HFF-Myc (cell line): ENCODE measurements at regions not wholly inside any gene's neighbourhood (a gene's known extent, or its start where the extent isn't known, plus 50 kb on each side); places are given as distances from the start of the nearest gene placed in this dataset.

Source experiments
- DNase-seq: peaks from one replicate; pipeline ENCODE4 v3.0.0-alpha.2; 2011; ENCODE audit warnings: low read depth; ENCODE audit errors: extremely low read depth
- H3K4me3 ChIP-seq: replicated peaks from 2 replicates; pipeline ENCODE4 v1.5.1; 2011; ENCODE audit warnings: low read depth, mild to moderate bottlenecking, control low read depth, low read length
- CTCF ChIP-seq: IDR thresholded peaks from 2 replicates; pipeline ENCODE4 v1.5.1; 2012; ENCODE audit warnings: mild to moderate bottlenecking, low read depth, low read length, control low read depth; ENCODE audit errors: missing control alignments

- no peak for TF ChIP-seq CTCF
These were observed 104.5 kb downstream of the RBFOX3 start for GRCh38 chr17:79506150-79506870.

DNA sequence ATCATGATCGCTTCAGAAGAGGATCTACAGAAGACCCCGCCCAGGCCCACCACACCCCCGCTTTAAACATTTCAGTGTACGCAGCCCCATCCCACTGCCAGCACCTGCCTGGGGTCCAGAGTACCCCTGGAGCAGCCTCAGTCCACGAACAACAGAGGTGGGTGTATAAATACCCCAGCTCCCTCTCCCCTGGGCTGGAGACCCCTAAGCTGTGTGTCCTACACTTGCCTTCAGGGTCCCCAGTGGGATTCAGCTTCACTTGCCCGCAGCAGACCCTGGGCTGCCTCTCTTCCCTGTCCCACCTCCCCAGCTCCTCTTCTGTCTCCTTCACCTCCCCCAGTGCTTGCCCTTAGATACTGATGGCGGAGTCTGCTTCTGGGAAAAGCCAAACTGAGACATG, 105.7 kb downstream of the RBFOX3 start:
- no peak overlapping the region for H3K4me3 ChIP-seq
- no peak for TF ChIP-seq CTCF
- DNase-seq: no peak

More at GRCh38 chr17:79506150-79506870, 104.5 kb downstream of the RBFOX3 start:
- H3K4me3 ChIP-seq: no peak overlapping the region
- DNase-seq: no peak

- H3K4me3 ChIP-seq: no peak overlapping the region
- TF ChIP-seq CTCF: no peak
- DNase-seq: no peak
These were observed 106.7 kb downstream of the RBFOX3 start for GRCh38 chr17:79504181-79504605.

GRCh38 chr17:79503126-79503839, 107.6 kb downstream of the RBFOX3 start:
- no peak for DNase-seq
- no peak overlapping the region for H3K4me3 ChIP-seq
- TF ChIP-seq CTCF: no peak

GRCh38 chr17:79501910-79502309, 108.9 kb downstream of the RBFOX3 start:
- TF ChIP-seq CTCF: no peak
- no peak overlapping the region for H3K4me3 ChIP-seq
- DNase-seq: no peak

DNA sequence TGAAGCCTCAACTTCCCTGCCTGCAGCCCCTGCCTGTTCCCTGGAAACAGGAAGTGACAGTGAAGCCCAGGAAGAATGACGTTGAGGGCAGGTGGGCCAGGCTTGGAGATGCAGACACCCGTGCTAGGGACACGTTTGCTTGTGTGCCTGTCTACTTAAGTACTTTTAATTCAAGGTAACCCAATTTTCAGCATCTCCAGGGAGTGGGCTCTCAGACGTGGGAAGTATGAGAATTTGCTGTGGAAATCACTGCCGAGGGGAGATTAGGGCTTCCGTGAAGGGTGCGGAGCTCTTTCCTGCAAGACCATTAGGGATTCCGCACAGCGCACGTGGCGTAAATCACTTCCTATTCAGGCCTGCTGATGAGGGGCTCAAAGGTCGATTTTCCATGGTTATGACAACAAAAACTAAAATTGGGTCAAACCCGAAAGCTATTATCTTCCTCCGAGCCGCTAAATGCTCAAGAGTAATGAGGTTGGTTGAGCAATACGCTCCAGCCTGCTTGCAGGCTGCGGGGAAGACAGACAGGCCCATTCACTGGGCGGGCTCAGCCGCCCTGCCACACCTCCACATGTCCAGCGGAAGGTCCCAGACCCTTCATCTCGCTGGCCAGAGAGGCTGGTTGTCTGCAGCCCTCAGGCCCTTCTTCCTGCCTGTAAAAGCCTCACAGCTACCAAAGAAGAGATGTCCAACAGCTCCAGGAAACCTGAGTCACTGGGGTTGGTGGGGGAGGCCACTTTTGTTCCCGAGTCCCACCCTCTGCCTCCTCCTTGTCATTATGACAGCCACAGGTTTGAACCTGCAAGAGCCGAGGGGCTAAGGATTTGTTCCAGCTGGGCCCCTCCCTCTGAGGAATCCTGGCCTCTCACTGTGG, 109.9 kb downstream of the RBFOX3 start:
- no peak overlapping the region for H3K4me3 ChIP-seq
- TF ChIP-seq CTCF: no peak
- DNase-seq: no peak
